ENCODE measurements at regions not wholly inside any gene's neighbourhood (a gene's known extent, or its start where the extent isn't known, plus 50 kb on each side); places are given as distances from the start of the nearest gene placed in this dataset.

DNA sequence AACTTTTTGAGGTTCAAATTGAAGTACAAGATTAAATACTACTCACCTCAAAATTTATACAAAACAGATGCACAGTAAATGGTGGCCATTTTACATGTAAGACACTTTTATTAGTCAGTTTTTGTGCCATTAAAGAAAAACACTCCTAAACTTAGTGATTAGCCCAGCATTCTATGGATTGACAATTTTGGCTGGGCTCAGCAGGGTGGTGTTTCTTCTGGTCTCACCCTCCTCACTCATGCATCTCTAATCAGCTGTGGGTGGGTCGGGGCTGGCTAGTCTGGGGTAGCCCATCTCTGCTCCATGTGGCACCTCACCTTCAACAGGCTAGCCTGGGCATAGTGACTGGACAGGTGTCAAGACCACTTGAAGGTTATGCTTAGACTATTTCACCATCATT, 71.6 kb upstream of the BTBD3 start:
- 95 to 100% methylated on average over 1 of the region's 1 CpG for WGBS, 2 donors
- TF ChIP-seq, protein P1, sequence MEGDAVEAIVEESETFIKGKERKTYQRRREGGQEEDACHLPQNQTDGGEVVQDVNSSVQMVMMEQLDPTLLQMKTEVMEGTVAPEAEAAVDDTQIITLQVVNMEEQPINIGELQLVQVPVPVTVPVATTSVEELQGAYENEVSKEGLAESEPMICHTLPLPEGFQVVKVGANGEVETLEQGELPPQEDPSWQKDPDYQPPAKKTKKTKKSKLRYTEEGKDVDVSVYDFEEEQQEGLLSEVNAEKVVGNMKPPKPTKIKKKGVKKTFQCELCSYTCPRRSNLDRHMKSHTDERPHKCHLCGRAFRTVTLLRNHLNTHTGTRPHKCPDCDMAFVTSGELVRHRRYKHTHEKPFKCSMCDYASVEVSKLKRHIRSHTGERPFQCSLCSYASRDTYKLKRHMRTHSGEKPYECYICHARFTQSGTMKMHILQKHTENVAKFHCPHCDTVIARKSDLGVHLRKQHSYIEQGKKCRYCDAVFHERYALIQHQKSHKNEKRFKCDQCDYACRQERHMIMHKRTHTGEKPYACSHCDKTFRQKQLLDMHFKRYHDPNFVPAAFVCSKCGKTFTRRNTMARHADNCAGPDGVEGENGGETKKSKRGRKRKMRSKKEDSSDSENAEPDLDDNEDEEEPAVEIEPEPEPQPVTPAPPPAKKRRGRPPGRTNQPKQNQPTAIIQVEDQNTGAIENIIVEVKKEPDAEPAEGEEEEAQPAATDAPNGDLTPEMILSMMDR (IDR thresholded peaks at IDR 0.05), result no peak
- no peak for TF ChIP-seq POLR2A (IDR thresholded peaks at IDR 0.05)
- H3K4me3 ChIP-seq (ENCODE audit: low read depth, poor library complexity, severe bottlenecking), result no peak overlapping the region
- intact Hi-C loops (cut with DNase I; ENCODE audit: low total_unique reads), result no loop called here
- no peak for DNase-seq (ENCODE audit: low spot score in 2 of 2)

DNA sequence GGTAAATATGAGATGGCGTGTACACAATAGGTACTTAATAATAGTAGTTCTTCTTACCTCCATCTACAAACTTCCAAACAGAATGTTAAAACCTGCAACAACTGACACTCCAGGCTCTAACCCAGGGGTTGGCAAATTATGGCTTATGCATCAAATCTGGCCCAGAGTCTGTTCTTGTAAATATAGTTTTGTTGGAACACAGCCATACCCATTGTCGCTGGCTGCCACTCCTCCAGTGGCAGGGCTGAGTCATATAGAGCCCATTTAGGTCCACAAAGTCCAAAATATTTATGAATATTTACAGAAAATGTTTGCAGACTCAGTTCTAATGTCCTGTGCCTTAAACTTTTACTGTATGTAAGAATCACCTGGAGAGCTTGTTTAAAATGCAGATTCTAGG, 69.9 kb upstream of the BTBD3 start:
- no peak overlapping the region for H3K4me3 ChIP-seq (ENCODE audit: low read depth, poor library complexity, severe bottlenecking)
- TF ChIP-seq, protein P1 (IDR thresholded peaks at IDR 0.05), result no peak
- TF ChIP-seq POLR2A (IDR thresholded peaks at IDR 0.05), result no peak
- 68 to 69% methylated on average over 2 of the region's 2 CpGs for WGBS, 2 donors
- no peak for DNase-seq (ENCODE audit: low spot score in 2 of 2)
- intact Hi-C loops (cut with DNase I; ENCODE audit: low total_unique reads), result no loop called here

DNA sequence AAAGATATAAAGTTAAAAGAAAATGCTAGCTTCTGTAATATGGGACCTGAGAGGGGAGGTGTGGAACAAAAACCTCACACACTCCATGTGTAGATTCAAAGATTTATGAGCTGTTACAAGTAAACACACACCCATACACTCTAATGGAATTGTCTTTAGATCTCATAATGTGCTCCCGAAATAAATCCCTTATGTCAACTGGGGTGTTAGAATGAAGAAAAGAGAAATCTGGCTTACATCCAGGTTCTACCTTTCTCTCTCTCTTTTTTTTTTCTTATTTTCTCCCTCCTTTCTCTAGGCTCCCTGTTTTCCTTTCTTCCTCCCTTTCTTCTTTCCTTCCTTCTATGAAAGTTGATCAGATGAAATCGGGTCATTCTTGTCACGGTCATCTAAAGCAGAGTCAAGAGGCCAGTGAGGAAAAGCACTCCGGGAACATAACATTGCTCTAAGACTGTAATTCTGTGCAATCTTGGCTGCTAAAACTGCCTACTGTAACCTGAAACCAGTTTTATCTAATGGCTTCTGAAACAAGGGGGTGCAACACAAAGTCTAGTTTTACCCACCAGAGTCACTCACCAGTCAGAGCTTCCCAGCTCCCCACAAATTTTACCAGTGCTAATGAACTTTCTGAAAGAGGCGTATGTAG, 68.3 kb upstream of the BTBD3 start:
- no peak for DNase-seq (ENCODE audit: low spot score in 2 of 2)
- intact Hi-C loops (cut with DNase I; ENCODE audit: low total_unique reads), result no loop called here
- 71 to 76% methylated on average over 5 of the region's 5 CpGs for WGBS, 2 donors
- no peak overlapping the region for H3K4me3 ChIP-seq (ENCODE audit: low read depth, poor library complexity, severe bottlenecking)
- TF ChIP-seq, protein P1 (IDR thresholded peaks at IDR 0.05), result no peak
- TF ChIP-seq POLR2A (IDR thresholded peaks at IDR 0.05), result no peak

DNA sequence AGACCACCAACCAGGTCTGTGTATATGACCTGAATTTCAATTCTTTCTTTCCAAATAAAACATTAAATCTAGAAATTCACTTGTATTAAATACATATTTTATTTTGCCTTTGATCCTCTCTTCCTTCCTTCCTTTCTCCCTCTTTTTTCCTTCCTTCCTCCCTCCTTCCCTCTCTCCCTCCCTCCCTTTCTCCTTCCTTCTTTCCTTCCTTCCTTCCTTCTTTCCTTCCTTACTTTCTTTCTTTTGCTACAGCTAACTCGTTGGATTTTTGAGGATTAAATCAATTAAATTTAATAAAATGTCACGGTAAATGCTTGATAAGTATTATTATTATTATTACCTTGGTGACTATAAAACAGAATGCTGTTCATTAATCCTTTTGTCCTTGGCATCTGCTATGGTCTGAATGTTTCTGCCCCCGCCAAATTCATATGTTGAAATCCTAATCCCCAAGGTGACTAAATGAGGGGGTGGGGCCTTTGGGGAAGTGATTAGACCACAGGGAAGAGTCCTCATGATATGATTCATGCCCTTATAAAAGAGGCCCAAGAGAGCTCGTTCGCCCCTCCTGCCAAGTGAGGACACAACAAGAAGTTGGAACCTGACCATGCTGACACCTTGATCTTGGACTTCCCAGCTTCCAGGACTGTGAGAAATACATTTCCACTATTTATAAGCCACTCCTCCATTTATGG, 67.6 kb upstream of the BTBD3 start:
- DNase-seq (ENCODE audit: low spot score in 2 of 2), result no peak
- intact Hi-C loops (cut with DNase I; ENCODE audit: low total_unique reads), result no loop called here
- TF ChIP-seq, protein P1 (IDR thresholded peaks at IDR 0.05), result no peak
- TF ChIP-seq POLR2A (IDR thresholded peaks at IDR 0.05), result no peak
- no peak overlapping the region for H3K4me3 ChIP-seq (ENCODE audit: low read depth, poor library complexity, severe bottlenecking)
- 57 to 61% methylated on average over 5 of the region's 5 CpGs for WGBS, 2 donors

DNA sequence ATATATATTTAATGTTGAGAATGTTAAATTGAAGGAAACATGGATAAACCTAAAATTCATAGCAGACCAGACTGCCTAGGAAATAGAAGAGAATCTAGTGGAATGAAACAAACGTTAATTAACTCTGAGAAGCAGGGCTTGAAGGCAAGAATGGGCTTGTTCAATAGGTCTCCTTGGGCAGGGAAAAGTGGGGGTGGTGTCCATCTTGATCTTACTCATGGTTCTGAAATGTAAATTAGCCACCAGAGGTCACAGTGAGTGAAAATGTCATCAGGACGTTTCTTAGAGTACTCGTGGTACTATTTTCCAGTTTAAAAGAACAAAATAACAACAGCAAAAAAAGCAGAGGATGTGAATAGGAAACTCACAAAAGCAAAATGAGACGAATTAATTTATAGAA, 66.8 kb upstream of the BTBD3 start:
- DNase-seq (ENCODE audit: low spot score in 2 of 2), result no peak
- WGBS, 2 donors, result 33 to 37% methylated on average over 4 of the region's 4 CpGs
- TF ChIP-seq, protein P1 (IDR thresholded peaks at IDR 0.05), result no peak
- TF ChIP-seq POLR2A (IDR thresholded peaks at IDR 0.05), result no peak
- H3K4me3 ChIP-seq (ENCODE audit: low read depth, poor library complexity, severe bottlenecking), result no peak overlapping the region
- intact Hi-C loops (cut with DNase I; ENCODE audit: low total_unique reads), result no loop called here

Measured in lower leg skin (tissue), 4 donors.